ENCODE measurements at regions not wholly inside any gene's neighbourhood (a gene's known extent, or its start where the extent isn't known, plus 50 kb on each side); places are given as distances from the start of the nearest gene placed in this dataset.

- 0 out of 2 replicates have a peak, but pooled peaks cover 5% of the 10 kb centered on the region for H3K9me3 ChIP-seq (ENCODE audit: insufficient read depth, low read depth, low read length)
- H3K36me3 ChIP-seq (ENCODE audit: insufficient read depth, low read length) = no peaks in the 10 kb centered on the region
- H3K27ac ChIP-seq (ENCODE audit: low read depth, low read length) = no peak overlapping the region
- no peaks in the 10 kb centered on the region for H3K4me1 ChIP-seq (ENCODE audit: insufficient read depth, low read length)
- 95% methylated on average over 3 of the region's 3 CpGs for WGBS
- no peaks in the 10 kb centered on the region for H3K27me3 ChIP-seq (ENCODE audit: insufficient read depth, low read length)
- no peak overlapping the region for H3K9ac ChIP-seq (ENCODE audit: low read depth, low read length)
- H3K4me3 ChIP-seq (ENCODE audit: low read length) = no peak overlapping the region
Observed at GRCh38 chr4:11769434-11769833, 340.7 kb upstream of the HS3ST1 start.

- no peaks in the 10 kb centered on the region for H3K27me3 ChIP-seq (ENCODE audit: insufficient read depth, low read length)
- WGBS = 78% methylated on average over 5 of the region's 7 CpGs
- no peak overlapping the region for H3K27ac ChIP-seq (ENCODE audit: low read depth, low read length)
- no peak overlapping the region for H3K9ac ChIP-seq (ENCODE audit: low read depth, low read length)
- no peaks in the 10 kb centered on the region for H3K4me1 ChIP-seq (ENCODE audit: insufficient read depth, low read length)
- no peak overlapping the region for H3K4me3 ChIP-seq (ENCODE audit: low read length)
- H3K9me3 ChIP-seq (ENCODE audit: insufficient read depth, low read depth, low read length) = 0 out of 2 replicates have a peak, but pooled peaks cover 5% of the 10 kb centered on the region
- H3K36me3 ChIP-seq (ENCODE audit: insufficient read depth, low read length) = no peaks in the 10 kb centered on the region
Observed at GRCh38 chr4:11768251-11768972, 339.7 kb upstream of the HS3ST1 start.

- H3K9me3 ChIP-seq (ENCODE audit: insufficient read depth, low read depth, low read length) = no peaks in the 10 kb centered on the region
- H3K4me1 ChIP-seq (ENCODE audit: insufficient read depth, low read length) = no peaks in the 10 kb centered on the region
- H3K9ac ChIP-seq (ENCODE audit: low read depth, low read length) = no peak overlapping the region
- H3K4me3 ChIP-seq (ENCODE audit: low read length) = no peak overlapping the region
- no peaks in the 10 kb centered on the region for H3K27me3 ChIP-seq (ENCODE audit: insufficient read depth, low read length)
- H3K27ac ChIP-seq (ENCODE audit: low read depth, low read length) = no peak overlapping the region
- 8% methylated on average over 3 of the region's 4 CpGs for WGBS
- H3K36me3 ChIP-seq (ENCODE audit: insufficient read depth, low read length) = no peaks in the 10 kb centered on the region
Observed at GRCh38 chr4:11765849-11766453, 337.3 kb upstream of the HS3ST1 start.

- H3K36me3 ChIP-seq (ENCODE audit: insufficient read depth, low read length) = no peaks in the 10 kb centered on the region
- no peaks in the 10 kb centered on the region for H3K27me3 ChIP-seq (ENCODE audit: insufficient read depth, low read length)
- H3K9me3 ChIP-seq (ENCODE audit: insufficient read depth, low read depth, low read length) = no peaks in the 10 kb centered on the region
- H3K4me1 ChIP-seq (ENCODE audit: insufficient read depth, low read length) = no peaks in the 10 kb centered on the region
- H3K9ac ChIP-seq (ENCODE audit: low read depth, low read length) = no peak overlapping the region
- H3K27ac ChIP-seq (ENCODE audit: low read depth, low read length) = no peak overlapping the region
- no peak overlapping the region for H3K4me3 ChIP-seq (ENCODE audit: low read length)
- 88% methylated on average over 6 of the region's 7 CpGs for WGBS
Observed at GRCh38 chr4:11748164-11748872, 319.6 kb upstream of the HS3ST1 start.

- no peak overlapping the region for H3K4me3 ChIP-seq (ENCODE audit: low read length)
- H3K27ac ChIP-seq (ENCODE audit: low read depth, low read length) = no peak overlapping the region
- no peaks in the 10 kb centered on the region for H3K4me1 ChIP-seq (ENCODE audit: insufficient read depth, low read length)
- no peaks in the 10 kb centered on the region for H3K36me3 ChIP-seq (ENCODE audit: insufficient read depth, low read length)
- H3K9ac ChIP-seq (ENCODE audit: low read depth, low read length) = no peak overlapping the region
- no peaks in the 10 kb centered on the region for H3K27me3 ChIP-seq (ENCODE audit: insufficient read depth, low read length)
- no peaks in the 10 kb centered on the region for H3K9me3 ChIP-seq (ENCODE audit: insufficient read depth, low read depth, low read length)
- 100% methylated on average over 3 of the region's 4 CpGs for WGBS
Observed at GRCh38 chr4:11746734-11747133, 318.0 kb upstream of the HS3ST1 start.

- 100% methylated on average over 1 of the region's 1 CpG for WGBS
- H3K4me3 ChIP-seq (ENCODE audit: low read length) = no peak overlapping the region
- no peaks in the 10 kb centered on the region for H3K4me1 ChIP-seq (ENCODE audit: insufficient read depth, low read length)
Observed at GRCh38 chr4:11743976-11744375, 315.3 kb upstream of the HS3ST1 start.

GRCh38 chr4:11743236-11743635 is 314.5 kb upstream of the HS3ST1 start:
- Histone ChIP-seq H3K9ac (ENCODE audit: low read depth, low read length) (no peak overlapping the region), H3K27me3 (ENCODE audit: insufficient read depth, low read length) (no peaks in the 10 kb centered on the region), H3K27ac (ENCODE audit: low read depth, low read length) (no peak overlapping the region), H3K36me3 (ENCODE audit: insufficient read depth, low read length) (no peaks in the 10 kb centered on the region), H3K4me1 (ENCODE audit: insufficient read depth, low read length) (no peaks in the 10 kb centered on the region), H3K9me3 (ENCODE audit: insufficient read depth, low read depth, low read length) (no peaks in the 10 kb centered on the region), H3K4me3 (ENCODE audit: low read length) (no peak overlapping the region)
- WGBS = 87% methylated on average over 1 of the region's 1 CpG

More at GRCh38 chr4:11743976-11744375, 315.3 kb upstream of the HS3ST1 start:
- no peak overlapping the region for H3K9ac ChIP-seq (ENCODE audit: low read depth, low read length)
- no peaks in the 10 kb centered on the region for H3K9me3 ChIP-seq (ENCODE audit: insufficient read depth, low read depth, low read length)
- no peaks in the 10 kb centered on the region for H3K27me3 ChIP-seq (ENCODE audit: insufficient read depth, low read length)
- H3K36me3 ChIP-seq (ENCODE audit: insufficient read depth, low read length) = no peaks in the 10 kb centered on the region
- H3K27ac ChIP-seq (ENCODE audit: low read depth, low read length) = no peak overlapping the region

GRCh38 chr4:11741190-11741652 is 312.5 kb upstream of the HS3ST1 start:
- Histone ChIP-seq H3K27ac (ENCODE audit: low read depth, low read length) (no peak overlapping the region), H3K36me3 (ENCODE audit: insufficient read depth, low read length) (no peaks in the 10 kb centered on the region), H3K9ac (ENCODE audit: low read depth, low read length) (no peak overlapping the region), H3K4me3 (ENCODE audit: low read length) (no peak overlapping the region), H3K4me1 (ENCODE audit: insufficient read depth, low read length) (no peaks in the 10 kb centered on the region), H3K9me3 (ENCODE audit: insufficient read depth, low read depth, low read length) (no peaks in the 10 kb centered on the region), H3K27me3 (ENCODE audit: insufficient read depth, low read length) (no peaks in the 10 kb centered on the region)
- WGBS = no CpG with 5 or more reads among the region's 1 CpG

- Histone ChIP-seq H3K9ac (ENCODE audit: low read depth, low read length) (no peak overlapping the region), H3K9me3 (ENCODE audit: insufficient read depth, low read depth, low read length) (no peaks in the 10 kb centered on the region), H3K27me3 (ENCODE audit: insufficient read depth, low read length) (no peaks in the 10 kb centered on the region), H3K4me3 (ENCODE audit: low read length) (no peak overlapping the region), H3K27ac (ENCODE audit: low read depth, low read length) (no peak overlapping the region), H3K4me1 (ENCODE audit: insufficient read depth, low read length) (no peaks in the 10 kb centered on the region), H3K36me3 (ENCODE audit: insufficient read depth, low read length) (no peaks in the 10 kb centered on the region)
- 100% methylated on average over 1 of the region's 1 CpG for WGBS
Observed at GRCh38 chr4:11739992-11740391, 311.3 kb upstream of the HS3ST1 start.

- 92% methylated on average over 2 of the region's 2 CpGs for WGBS
- Histone ChIP-seq H3K27ac (ENCODE audit: low read depth, low read length) (no peak overlapping the region), H3K4me3 (ENCODE audit: low read length) (no peak overlapping the region), H3K4me1 (ENCODE audit: insufficient read depth, low read length) (no peaks in the 10 kb centered on the region), H3K36me3 (ENCODE audit: insufficient read depth, low read length) (no peaks in the 10 kb centered on the region), H3K9me3 (ENCODE audit: insufficient read depth, low read depth, low read length) (no peaks in the 10 kb centered on the region), H3K9ac (ENCODE audit: low read depth, low read length) (no peak overlapping the region), H3K27me3 (ENCODE audit: insufficient read depth, low read length) (no peaks in the 10 kb centered on the region)
Observed at GRCh38 chr4:11736978-11737377, 308.3 kb upstream of the HS3ST1 start.

GRCh38 chr4:11735651-11736050 is 307.0 kb upstream of the HS3ST1 start:
- Histone ChIP-seq H3K4me1 (ENCODE audit: insufficient read depth, low read length) (no peaks in the 10 kb centered on the region), H3K9ac (ENCODE audit: low read depth, low read length) (no peak overlapping the region), H3K36me3 (ENCODE audit: insufficient read depth, low read length) (no peaks in the 10 kb centered on the region), H3K4me3 (ENCODE audit: low read length) (no peak overlapping the region), H3K27ac (ENCODE audit: low read depth, low read length) (no peak overlapping the region), H3K9me3 (ENCODE audit: insufficient read depth, low read depth, low read length) (no peaks in the 10 kb centered on the region), H3K27me3 (ENCODE audit: insufficient read depth, low read length) (no peaks in the 10 kb centered on the region)
